ENCODE measurements at regions not wholly inside any gene's neighbourhood (a gene's known extent, or its start where the extent isn't known, plus 50 kb on each side); places are given as distances from the start of the nearest gene placed in this dataset.

GRCh38 chr12:67593041-67593440 is 55.5 kb upstream of the DYRK2 start:
- DNase-seq = no peak

GRCh38 chr12:67593461-67594330 is 54.8 kb upstream of the DYRK2 start:
- no peak for DNase-seq

- DNase-seq = no peak
Measured at GRCh38 chr12:67594888-67595287, 53.7 kb upstream of the DYRK2 start.

GRCh38 chr12:67595365-67595764 is 53.2 kb upstream of the DYRK2 start:
- no peak for DNase-seq

- no peak for DNase-seq
Measured at GRCh38 chr12:67598598-67598997, 49.9 kb upstream of the DYRK2 start.
